UCSD-AML1 (cell line): ENCODE measurements at regions not wholly inside any gene's neighbourhood (a gene's known extent, or its start where the extent isn't known, plus 50 kb on each side); places are given as distances from the start of the nearest gene placed in this dataset.
"Not testable (repeated sequence)": the region's sequence is repeated elsewhere in the genome, so short reads cannot be mapped to it uniquely, and the experiment has no call there.

ENCODE experiments used
- DNase-seq: peaks from one replicate; lab custom pipeline; 2025; ENCODE audit not compliant: unreplicated experiment; lab: John Stamatoyannopoulos, UW

DNA sequence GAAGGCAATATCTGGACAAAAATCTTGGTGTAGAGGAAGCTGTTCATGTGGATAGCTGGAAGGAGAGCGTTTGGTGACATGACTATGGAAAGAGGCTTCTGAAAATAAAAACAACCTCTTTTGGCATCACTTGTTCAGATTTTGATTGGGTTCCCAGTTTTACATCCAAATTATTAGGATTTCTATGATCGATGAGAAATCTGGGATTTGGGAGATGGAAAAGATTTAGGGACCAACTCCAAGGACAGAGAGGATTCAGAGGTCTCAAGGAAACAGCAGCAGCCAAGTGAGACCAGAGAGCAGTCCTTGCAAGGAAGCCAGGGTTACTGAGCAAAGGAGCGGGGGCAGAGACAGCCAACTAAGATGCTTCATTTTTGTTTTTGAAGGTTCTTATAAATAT, 441.7 kb downstream of the TRIB2 start:
- DNase-seq = no peak

DNA sequence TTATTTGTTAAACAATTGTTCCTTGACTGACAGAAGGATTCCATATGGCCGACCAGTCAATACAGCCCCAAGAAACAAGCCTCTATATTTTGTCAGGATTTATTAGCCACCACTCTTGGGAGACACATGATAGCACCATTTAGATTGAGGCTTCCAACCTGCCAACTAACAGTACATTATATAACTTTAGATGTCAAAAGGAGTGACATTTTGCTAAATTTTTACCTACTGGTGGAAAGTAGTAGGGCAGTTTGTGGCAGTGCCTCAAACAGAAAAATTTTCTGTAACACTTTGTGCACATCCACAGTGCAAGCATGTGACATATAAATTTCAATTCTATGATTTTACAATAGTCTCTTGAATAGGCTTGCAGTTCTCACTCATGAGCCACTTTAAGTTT, 464.0 kb downstream of the TRIB2 start:
- DNase-seq = no peak

- no peak for DNase-seq
These were observed 476.3 kb downstream of the TRIB2 start for GRCh38 chr2:13193075-13193474.

GRCh38 chr2:13193900-13194299, 477.2 kb downstream of the TRIB2 start:
- no peak for DNase-seq

DNA sequence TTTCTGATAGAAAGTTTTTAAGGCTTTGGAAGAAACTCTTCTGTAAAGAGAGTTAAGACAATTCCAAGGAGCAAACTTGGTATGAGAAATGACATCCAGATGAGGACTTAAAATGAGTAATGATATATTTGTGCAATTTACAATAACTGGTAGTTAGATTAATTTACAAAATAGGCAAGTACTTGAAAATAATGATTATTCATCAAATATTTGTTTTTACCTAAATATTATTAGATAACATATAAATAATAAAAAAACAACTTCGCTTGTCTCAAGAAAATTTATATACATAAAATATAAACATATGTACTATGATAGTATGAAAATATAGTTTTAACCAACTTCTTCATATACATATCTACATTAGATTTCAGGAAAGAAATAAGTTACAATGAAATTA, 478.5 kb downstream of the TRIB2 start:
- no peak for DNase-seq

DNA sequence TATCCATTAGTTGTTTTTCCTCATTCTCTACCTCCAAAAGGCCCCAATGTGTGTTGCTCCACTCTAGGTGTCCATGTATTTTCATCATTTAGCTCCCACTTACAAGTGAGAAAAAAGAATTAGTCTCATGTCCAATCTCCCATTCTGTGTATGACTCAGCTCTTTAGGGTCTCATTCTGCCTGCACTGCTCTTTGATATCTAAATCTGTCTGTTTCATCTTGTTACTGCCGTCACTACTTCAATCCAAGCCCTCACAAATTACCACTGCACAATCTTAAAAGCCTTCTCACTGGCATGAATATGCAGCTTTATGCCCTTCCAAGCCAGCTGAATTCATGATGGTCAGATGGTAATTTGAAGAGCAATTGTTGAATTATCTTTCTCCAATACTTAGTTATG, 480.5 kb downstream of the TRIB2 start:
- DNase-seq = no peak

DNA sequence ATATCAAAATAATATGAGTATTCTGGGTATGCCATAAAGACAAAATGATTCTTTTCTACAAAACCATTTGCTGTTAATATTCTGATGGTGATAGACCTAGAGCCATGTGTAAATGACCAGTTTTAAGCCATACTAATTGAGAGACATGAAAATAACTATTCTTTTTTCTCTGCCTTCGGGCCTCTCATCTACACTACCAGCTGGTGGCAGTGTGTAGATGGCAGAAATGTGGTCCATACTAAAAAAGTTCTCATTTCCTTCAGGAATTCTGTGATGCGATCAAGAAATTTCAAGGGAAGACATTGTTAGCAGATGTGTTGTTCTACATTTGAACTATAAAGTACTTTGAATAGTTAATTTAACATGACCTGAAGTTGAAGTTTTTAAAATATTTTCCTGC, 485.2 kb downstream of the TRIB2 start:
- no peak for DNase-seq

- DNase-seq = no peak
These were observed 495.4 kb downstream of the TRIB2 start for GRCh38 chr2:13212115-13212514.

DNA sequence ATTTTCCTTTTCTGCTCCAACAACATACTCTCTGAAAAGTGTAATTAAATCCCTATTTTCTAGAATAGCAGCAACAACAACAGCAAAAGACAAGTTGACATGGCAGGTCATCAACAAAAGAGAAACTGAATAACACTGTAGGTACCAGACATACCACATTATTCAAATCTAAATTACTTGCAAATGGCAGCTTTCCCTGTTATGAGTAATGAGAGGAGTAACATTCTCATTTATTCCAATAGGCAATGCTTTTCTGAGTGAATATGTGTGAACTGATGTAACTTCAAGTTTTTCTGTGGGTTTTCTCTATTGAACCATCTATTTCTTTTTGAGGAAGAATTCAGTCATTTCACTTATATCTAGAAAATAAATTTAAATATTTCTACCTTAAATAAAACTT, 501.5 kb downstream of the TRIB2 start:
- no peak for DNase-seq

GRCh38 chr2:13227578-13227977, 510.8 kb downstream of the TRIB2 start:
- no peak for DNase-seq

- no peak for DNase-seq
These were observed 513.5 kb downstream of the TRIB2 start for GRCh38 chr2:13230221-13230620.

DNA sequence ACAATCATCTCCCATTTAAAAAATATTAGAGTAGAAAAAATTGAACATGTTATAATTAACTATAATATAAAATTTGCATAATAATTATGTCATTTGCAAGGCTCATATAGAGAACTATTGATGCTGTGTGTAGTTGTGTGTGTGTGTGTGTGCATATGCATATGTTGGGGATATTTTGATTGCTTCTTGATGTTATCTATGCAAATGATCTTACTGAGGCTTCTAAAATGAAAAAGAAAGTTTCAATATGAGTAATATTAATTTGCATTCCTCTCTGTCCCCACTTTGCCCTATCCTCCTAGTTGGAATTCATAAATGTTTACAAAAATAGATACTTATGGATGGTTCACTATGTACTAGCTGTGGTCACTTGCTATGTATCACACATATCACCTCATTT, 523.3 kb downstream of the TRIB2 start:
- DNase-seq = no peak

GRCh38 chr2:13240789-13241487, 524.2 kb downstream of the TRIB2 start:
- DNase-seq = no peak

- DNase-seq = no peak
These were observed 535.9 kb downstream of the TRIB2 start for GRCh38 chr2:13252615-13253014.

GRCh38 chr2:13255485-13255884, 538.7 kb downstream of the TRIB2 start:
- no peak for DNase-seq

GRCh38 chr2:13260402-13260801, 543.7 kb downstream of the TRIB2 start:
- DNase-seq = no peak

- DNase-seq = no peak
These were observed 549.4 kb downstream of the TRIB2 start for GRCh38 chr2:13266166-13266565.

GRCh38 chr2:13284688-13285087, 568.0 kb downstream of the TRIB2 start:
- DNase-seq = no peak

- DNase-seq = no peak
These were observed 572.6 kb downstream of the TRIB2 start for GRCh38 chr2:13289310-13289709.

DNA sequence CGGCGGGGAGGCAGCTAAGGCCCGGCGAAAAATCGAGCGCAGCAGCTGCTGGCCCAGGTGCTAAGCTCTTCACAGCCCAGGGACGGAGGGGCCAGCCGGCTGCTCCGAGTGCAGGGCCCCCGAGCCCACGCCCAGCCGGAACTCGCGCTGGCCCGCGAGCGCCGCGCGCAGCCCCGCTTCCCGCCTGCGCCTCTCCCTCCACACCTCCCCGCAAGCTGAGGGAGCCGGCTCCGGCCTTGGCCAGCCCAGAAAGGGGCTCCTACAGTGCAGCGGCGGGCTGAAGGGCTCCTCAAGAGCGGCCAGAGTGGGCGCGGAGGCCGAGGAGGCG, 591.7 kb downstream of the TRIB2 start:
- not testable (repeated sequence) for DNase-seq

DNA sequence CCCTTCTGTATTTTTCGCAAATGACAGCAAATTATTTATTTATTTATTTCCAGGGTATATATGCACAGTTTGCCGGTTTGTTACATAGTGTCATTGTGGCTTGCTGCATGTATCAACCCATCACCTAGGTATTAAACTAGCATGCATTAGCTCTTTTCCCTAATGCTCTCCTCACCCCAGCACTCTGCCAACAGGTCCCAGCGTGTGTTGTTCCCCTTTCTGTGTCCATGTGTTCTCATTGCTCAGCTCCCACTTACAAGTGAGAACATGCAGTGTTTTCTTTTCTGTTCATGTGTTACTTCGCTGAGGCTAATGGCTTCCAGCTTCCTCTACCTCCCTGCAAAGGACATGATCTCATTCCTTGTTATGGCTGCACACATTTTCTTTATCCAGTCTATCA, 592.3 kb downstream of the TRIB2 start:
- no peak for DNase-seq

GRCh38 chr2:13332060-13332459, 615.3 kb downstream of the TRIB2 start:
- no peak for DNase-seq

DNA sequence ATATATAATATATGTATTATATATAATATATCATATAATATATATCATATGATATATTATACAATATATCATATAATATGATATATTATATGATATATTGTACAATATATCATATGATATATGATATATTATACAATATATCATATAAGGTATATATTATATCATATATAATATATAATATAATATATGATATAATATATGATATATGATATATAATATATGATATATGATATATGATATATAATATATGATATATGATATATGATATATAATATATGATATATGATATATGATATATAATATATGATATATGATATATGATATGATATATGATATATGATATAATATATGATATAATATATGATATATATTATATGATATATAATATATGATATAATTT, 617.3 kb downstream of the TRIB2 start:
- DNase-seq = not testable (repeated sequence)

DNA sequence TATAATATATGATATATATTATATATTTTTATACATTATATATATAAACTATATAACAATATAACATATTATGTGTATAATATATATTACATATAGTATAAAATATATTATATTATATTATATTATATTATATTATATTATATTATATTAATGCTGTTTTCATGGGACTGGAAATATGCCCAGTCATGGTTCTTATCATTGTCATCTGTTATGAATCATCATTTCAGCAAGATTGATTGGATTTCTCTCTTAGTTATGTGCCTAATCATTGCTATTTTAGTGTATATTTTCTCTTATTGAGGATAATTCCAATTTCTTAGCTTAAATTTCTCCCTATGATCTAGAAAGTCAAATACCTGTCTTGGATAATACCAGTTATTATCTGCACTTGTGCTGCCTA, 617.8 kb downstream of the TRIB2 start:
- DNase-seq = no peak
